Endodermal cell (in vitro differentiated cells): ENCODE measurements at regions not wholly inside any gene's neighbourhood (a gene's known extent, or its start where the extent isn't known, plus 50 kb on each side); places are given as distances from the start of the nearest gene placed in this dataset.

Experiments
- DNase-seq: peaks from one replicate; pipeline ENCODE4 v3.0.0-alpha.2; 2017
- H3K27ac ChIP-seq: 2 replicates; pipeline ENCODE4 v1.5.1; 2013; ENCODE audit warnings: mild to moderate bottlenecking, low read depth, low read length, moderate library complexity
- H3K27me3 ChIP-seq: 2 replicates; pipeline ENCODE4 v1.6.1; 2013; ENCODE audit warnings: mild to moderate bottlenecking, low read length, moderate library complexity; ENCODE audit not compliant: insufficient read depth, control insufficient read depth, poor library complexity, severe bottlenecking
- H3K36me3 ChIP-seq: 2 replicates; pipeline ENCODE4 v1.7.0; 2013; ENCODE audit warnings: mild to moderate bottlenecking, low read length, moderate library complexity; ENCODE audit not compliant: control insufficient read depth, insufficient read depth
- H3K4me1 ChIP-seq: one replicate; pipeline ENCODE4 v1.7.0; 2013; ENCODE audit warnings: low read length; ENCODE audit not compliant: control insufficient read depth, insufficient read depth
- H3K4me3 ChIP-seq: 2 replicates; pipeline ENCODE4 v1.5.1; 2013; ENCODE audit warnings: mild to moderate bottlenecking, low read length, moderate library complexity
- H3K9ac ChIP-seq: 2 replicates; pipeline ENCODE4 v1.6.1; 2013; ENCODE audit warnings: mild to moderate bottlenecking, low read length, moderate library complexity; ENCODE audit not compliant: poor library complexity, severe bottlenecking; ENCODE audit errors: extremely low read depth
- H3K9me3 ChIP-seq: 2 replicates; pipeline ENCODE4 v1.6.1; 2013; ENCODE audit warnings: mild to moderate bottlenecking, low read length, moderate library complexity; ENCODE audit not compliant: control insufficient read depth
- H3K27ac Mint-ChIP-seq: 2 replicates; pipeline ENCODE4 v1.8.0; 2020; ENCODE audit warnings: mixed read lengths
- H3K27me3 Mint-ChIP-seq: 2 replicates; pipeline ENCODE4 v1.8.0; 2021; ENCODE audit warnings: mild to moderate bottlenecking, mixed read lengths; ENCODE audit not compliant: insufficient read depth
- H3K36me3 Mint-ChIP-seq: 2 replicates; pipeline ENCODE4 v1.8.0; 2020; ENCODE audit warnings: low read depth, mixed read lengths
- H3K4me1 Mint-ChIP-seq: 2 replicates; pipeline ENCODE4 v1.8.0; 2020; ENCODE audit warnings: mixed read lengths
- H3K4me3 Mint-ChIP-seq: 2 replicates; pipeline ENCODE4 v1.8.0; 2020; ENCODE audit warnings: mild to moderate bottlenecking, moderate library complexity, mixed read lengths
- H3K9me3 Mint-ChIP-seq: 2 replicates; pipeline ENCODE4 v1.8.0; 2020; ENCODE audit warnings: mild to moderate bottlenecking, mixed read lengths
- CTCF ChIP-seq: fragments of 200-600 bp; sonication (generic); conservative IDR thresholded peaks from 2 replicates; pipeline ENCODE4 v1.5.0; 2021; ENCODE audit warnings: antibody characterized with exemption, mild to moderate bottlenecking
- WGBS, 2 experiments: methylation state at CpG; one replicate each; pipeline versions ENCODE4 v1.1.5 to v1.1.7; 2013; ENCODE audit warnings: missing lambda C conversion rate in 2 of 2, mixed read lengths in 1 of 2; ENCODE audit not compliant: insufficient coverage in 1 of 2, insufficient read length in 1 of 2; 5-methylcytosine and 5-hydroxymethylcytosine counted together

GRCh38 chr2:120678926-120679325 is 56.7 kb upstream of the GLI2 start:
- no peak for TF ChIP-seq CTCF
- no peak overlapping the region for H3K4me3 ChIP-seq
- H3K27me3 ChIP-seq, result peaks cover 26% of the 10 kb centered on the region
- H3K9me3 ChIP-seq, result no peaks in the 10 kb centered on the region
- H3K4me1 ChIP-seq, result no peaks in the 10 kb centered on the region
- no peak overlapping the region for H3K4me3 Mint-ChIP-seq
- H3K36me3 Mint-ChIP-seq, result no peaks in the 10 kb centered on the region
- H3K4me1 Mint-ChIP-seq, result no peaks in the 10 kb centered on the region
- H3K9ac ChIP-seq, result no peak overlapping the region
- 72 to 100% methylated on average over 1 to 7 of the region's 7 CpGs for WGBS, 2 experiments
- H3K27ac Mint-ChIP-seq, result no peak overlapping the region
- H3K27ac ChIP-seq, result no peak overlapping the region
- DNase-seq, result no peak
- no peaks in the 10 kb centered on the region for H3K9me3 Mint-ChIP-seq
- H3K36me3 ChIP-seq, result no peaks in the 10 kb centered on the region
- peaks cover 40% of the 10 kb centered on the region for H3K27me3 Mint-ChIP-seq

GRCh38 chr2:120679526-120679925 is 56.1 kb upstream of the GLI2 start:
- peaks cover 38% of the 10 kb centered on the region for H3K27me3 Mint-ChIP-seq
- no peaks in the 10 kb centered on the region for H3K36me3 Mint-ChIP-seq
- H3K27ac Mint-ChIP-seq, result no peak overlapping the region
- no peaks in the 10 kb centered on the region for H3K4me1 Mint-ChIP-seq
- no peak overlapping the region for H3K4me3 Mint-ChIP-seq
- DNase-seq, result no peak
- TF ChIP-seq CTCF, result no peak
- no peaks in the 10 kb centered on the region for H3K4me1 ChIP-seq
- WGBS, 2 experiments, result 96% methylated on average over 3 to 9 of the region's 9 CpGs
- peaks cover 26% of the 10 kb centered on the region for H3K27me3 ChIP-seq
- no peak overlapping the region for H3K27ac ChIP-seq
- H3K9me3 ChIP-seq, result no peaks in the 10 kb centered on the region
- H3K36me3 ChIP-seq, result no peaks in the 10 kb centered on the region
- no peak overlapping the region for H3K4me3 ChIP-seq
- H3K9me3 Mint-ChIP-seq, result no peaks in the 10 kb centered on the region
- no peak overlapping the region for H3K9ac ChIP-seq

GRCh38 chr2:120680136-120680761 is 55.4 kb upstream of the GLI2 start:
- TF ChIP-seq CTCF, result peak; percentile 71
- Mint-ChIP-seq H3K9me3 (no peaks in the 10 kb centered on the region), H3K4me3 (no peak overlapping the region), H3K4me1 (no peaks in the 10 kb centered on the region), H3K27me3 (peaks cover 32% of the 10 kb centered on the region), H3K36me3 (no peaks in the 10 kb centered on the region), H3K27ac (no peak overlapping the region)
- 44 to 68% methylated on average over 6 to 13 of the region's 18 CpGs for WGBS, 2 experiments
- no peak overlapping the region for H3K9ac ChIP-seq
- H3K4me1 ChIP-seq, result no peaks in the 10 kb centered on the region
- no peaks in the 10 kb centered on the region for H3K36me3 ChIP-seq
- no peak overlapping the region for H3K4me3 ChIP-seq
- peaks cover 26% of the 10 kb centered on the region for H3K27me3 ChIP-seq
- H3K9me3 ChIP-seq, result no peaks in the 10 kb centered on the region
- DNase-seq, result peak; percentile 94
- no peak overlapping the region for H3K27ac ChIP-seq
